SK-N-SH (cell line): ENCODE measurements at regions not wholly inside any gene's neighbourhood (a gene's known extent, or its start where the extent isn't known, plus 50 kb on each side); places are given as distances from the start of the nearest gene placed in this dataset.

Experiments
- CTCF ChIA-PET: fragments of 300-600, 350-600 bp; formaldehyde crosslinking; extraction: SDS; loops from one replicate; lab custom pipeline; 2021; lab: Yijun Ruan, JAX
- POLR2A ChIA-PET: fragments of 350-600 bp; sonication (Branson Sonifier 250); formaldehyde crosslinking; extraction: SDS; loops from one replicate; lab custom pipeline; 2020; ENCODE audit warnings: antibody characterized with exemption, inconsistent platforms; lab: Yijun Ruan, JAX
- DNase-seq: peaks from one replicate; pipeline ENCODE4 v3.0.0; 2012
- H2AFZ ChIP-seq: fragments of 200-600 bp; sonication (generic); 2 replicates; pipeline ENCODE4 v1.8.1; 2016; ENCODE audit warnings: antibody characterized with exemption, mild to moderate bottlenecking, low read depth
- H3F3A ChIP-seq: fragments of 200-600 bp; sonication (generic); replicated peaks from 2 replicates; pipeline ENCODE3; 2016; ENCODE audit warnings: antibody characterized with exemption, mild to moderate bottlenecking; ENCODE audit not compliant: insufficient read depth
- H3K27ac ChIP-seq, 2 experiments: fragments of 200-500 bp in 1 of 2; fragments of 200-600 bp in 1 of 2; sonication (Bioruptor generic) in 1 of 2; sonication (generic), shearing (Covaris generic) in 1 of 2; 2 replicates each; pipeline versions ENCODE4 v1.5.1 to v1.6.1; 2014 to 2016; ENCODE audit warnings: low read depth in 2 of 2, inconsistent platforms in 1 of 2, low read length in 1 of 2, mild to moderate bottlenecking in 1 of 2, mixed read lengths in 1 of 2
- H3K27me3 ChIP-seq: fragments of 200-600 bp; sonication (generic), shearing (Covaris generic); 2 replicates; pipeline ENCODE4 v1.6.1; 2016; ENCODE audit warnings: mixed run types; ENCODE audit not compliant: insufficient read depth
- H3K36me3 ChIP-seq, 2 experiments: fragments of 200-500 bp in 1 of 2; fragments of 200-600 bp in 1 of 2; sonication (Bioruptor generic) in 1 of 2; sonication (generic) in 1 of 2; replicated peaks in 1 of 2; 2 replicates each; pipeline versions ENCODE3 to v1.5.1; 2014 to 2016; ENCODE audit warnings: low read length in 1 of 2, mild to moderate bottlenecking in 1 of 2; ENCODE audit not compliant: insufficient read depth in 2 of 2, control insufficient read depth in 1 of 2
- H3K4me1 ChIP-seq, 2 experiments: fragments of 200-500 bp in 1 of 2; fragments of 200-600 bp in 1 of 2; sonication (Bioruptor generic) in 1 of 2; sonication (generic), shearing (Covaris generic) in 1 of 2; 2 replicates each; pipeline versions ENCODE4 v1.5.1 to v1.6.1; 2014 to 2016; ENCODE audit warnings: low read depth in 1 of 2, low read length in 1 of 2, mixed run types in 1 of 2; ENCODE audit not compliant: insufficient read depth in 2 of 2, control insufficient read depth in 1 of 2
- H3K4me2 ChIP-seq: fragments of 200-600 bp; sonication (generic), shearing (Covaris generic); 2 replicates; pipeline ENCODE4 v1.6.1; 2017; ENCODE audit warnings: mixed run types
- H3K4me3 ChIP-seq, 2 experiments: fragments of 200-500 bp in 1 of 2; fragments of 200-600 bp in 1 of 2; sonication (Bioruptor generic) in 1 of 2; sonication (generic), shearing (Covaris generic) in 1 of 2; 2 replicates each; pipeline versions ENCODE4 v1.5.1 to v1.8.1; 2014 to 2016; ENCODE audit warnings: low read depth in 2 of 2, inconsistent platforms in 1 of 2, low read length in 1 of 2, mild to moderate bottlenecking in 1 of 2, mixed read lengths in 1 of 2, moderate library complexity in 1 of 2
- H3K79me2 ChIP-seq: fragments of 200-600 bp; sonication (generic); 2 replicates; pipeline ENCODE4 v1.8.1; 2017; ENCODE audit warnings: mild to moderate bottlenecking; ENCODE audit not compliant: insufficient read depth
- H3K9ac ChIP-seq: fragments of 200-600 bp; sonication (generic); 2 replicates; pipeline ENCODE4 v1.6.1; 2017; ENCODE audit warnings: mixed run types
- H3K9me2 ChIP-seq: fragments of 200-600 bp; sonication (generic); 2 replicates; pipeline ENCODE4 v1.6.1; 2017; ENCODE audit warnings: mixed run types
- H3K9me3 ChIP-seq: fragments of 200-600 bp; sonication (generic); 2 replicates; pipeline ENCODE4 v1.6.1; 2017; ENCODE audit warnings: mixed run types, mild to moderate bottlenecking, moderate library complexity
- H4K20me1 ChIP-seq: fragments of 200-600 bp; sonication (generic); 2 replicates; pipeline ENCODE4 v1.6.1; 2017; ENCODE audit warnings: mild to moderate bottlenecking, mixed run types; ENCODE audit not compliant: insufficient read depth
- CHD2 ChIP-seq: fragments of 150-350 bp; IDR thresholded peaks from 2 replicates; pipeline ENCODE4 v1.6.1; 2018; ENCODE audit warnings: low read length; ENCODE audit not compliant: partially characterized antibody
- CTCF ChIP-seq: fragments of 200-600 bp; sonication (generic); IDR thresholded peaks from 2 replicates; pipeline ENCODE4 v1.6.1; 2017; ENCODE audit warnings: antibody characterized with exemption, mild to moderate bottlenecking, moderate library complexity
- EP300 ChIP-seq, 2 experiments: IDR thresholded peaks; 2 replicates each; pipeline versions ENCODE4 v1.4.0 to v1.6.1; 2012; ENCODE audit warnings: borderline replicate concordance in 1 of 2, low read depth in 1 of 2, low read length in 1 of 2
- FOXM1 ChIP-seq: IDR thresholded peaks from 2 replicates; pipeline ENCODE4 v1.4.0; 2012; ENCODE audit warnings: low read depth, mild to moderate bottlenecking
- GABPA ChIP-seq: IDR thresholded peaks from 2 replicates; pipeline ENCODE4 v1.4.0; 2012; ENCODE audit warnings: low read depth, mild to moderate bottlenecking
- GATA2 ChIP-seq: sonication (generic); formaldehyde crosslinking; IDR thresholded peaks from 2 replicates; pipeline ENCODE4 v1.5.0; 2020; ENCODE audit warnings: mild to moderate bottlenecking, missing genetic modification reagents
- IRF3 ChIP-seq: fragments of 150-350 bp; IDR thresholded peaks from 2 replicates; pipeline ENCODE4 v1.6.1; 2016; ENCODE audit warnings: mild to moderate bottlenecking, low read depth, low read length
- JUND ChIP-seq: IDR thresholded peaks from 2 replicates; pipeline ENCODE4 v1.4.0; 2012
- MAX ChIP-seq: IDR thresholded peaks from 2 replicates; pipeline ENCODE4 v1.4.0; 2012; ENCODE audit warnings: low read depth
- MEF2A ChIP-seq: IDR thresholded peaks from 2 replicates; pipeline ENCODE4 v1.4.0; 2012; ENCODE audit warnings: low read depth, borderline replicate concordance
- MXI1 ChIP-seq: IDR thresholded peaks from 2 replicates; pipeline ENCODE4 v1.6.1; 2012; ENCODE audit warnings: mild to moderate bottlenecking, low read depth, low read length, improper control_type of control experiment
- NFIC ChIP-seq: IDR thresholded peaks from 2 replicates; pipeline ENCODE4 v1.4.0; 2012; ENCODE audit warnings: borderline replicate concordance
- NRF1 ChIP-seq: IDR thresholded peaks from 2 replicates; pipeline ENCODE4 v1.6.1; 2012; ENCODE audit warnings: low read depth, mild to moderate bottlenecking, low read length
- POLR2AphosphoS5 ChIP-seq: IDR thresholded peaks from 2 replicates; pipeline ENCODE4 v1.6.1; 2012; ENCODE audit warnings: low read depth, low read length
- RCOR1 ChIP-seq: fragments of 150-350 bp; IDR thresholded peaks from 2 replicates; pipeline ENCODE4 v1.6.1; 2017; ENCODE audit warnings: antibody characterized with exemption, low read length
- RFX5 ChIP-seq: IDR thresholded peaks from 2 replicates; pipeline ENCODE4 v1.6.1; 2012; ENCODE audit warnings: mild to moderate bottlenecking, improper control_type of control experiment, low read length
- RXRA ChIP-seq: IDR thresholded peaks from 2 replicates; pipeline ENCODE4 v1.4.0; 2012; ENCODE audit warnings: low read depth, mild to moderate bottlenecking, borderline replicate concordance
- SIN3A ChIP-seq: IDR thresholded peaks from 2 replicates; pipeline ENCODE4 v1.6.1; 2012; ENCODE audit warnings: low read depth, mild to moderate bottlenecking, low read length, moderate library complexity, borderline replicate concordance
- SMC3 ChIP-seq: IDR thresholded peaks from 2 replicates; pipeline ENCODE4 v1.6.1; 2012; ENCODE audit warnings: low read depth, low read length, improper control_type of control experiment
- TCF12 ChIP-seq: IDR thresholded peaks from 2 replicates; pipeline ENCODE4 v1.4.0; 2012
- USF1 ChIP-seq: IDR thresholded peaks from 2 replicates; pipeline ENCODE4 v1.4.0; 2012; ENCODE audit warnings: low read depth, borderline replicate concordance
- ZBTB33 ChIP-seq: IDR thresholded peaks from 2 replicates; pipeline ENCODE4 v1.4.0; 2012; ENCODE audit warnings: low read depth, borderline replicate concordance
- WGBS: methylation state at CpG from one replicate; pipeline ENCODE4 v1.1.6; 2017; ENCODE audit warnings: low lambda C conversion rate; 5-methylcytosine and 5-hydroxymethylcytosine counted together

GRCh38 chr13:26914148-26914547 is 153.6 kb upstream of the GPR12 start (continued):
- TF ChIP-seq ZBTB33 = no peak
- no peak for TF ChIP-seq POLR2AphosphoS5

- no peaks in the 10 kb centered on the region for H3F3A ChIP-seq
- no peaks in the 10 kb centered on the region for H3K79me2 ChIP-seq
- H3K27me3 ChIP-seq = no peaks in the 10 kb centered on the region; the same call in 1 of the 2 replicates
- no peak overlapping the region for H3K4me2 ChIP-seq
- no peaks in the 10 kb centered on the region for H3K36me3 ChIP-seq
- 24% methylated on average over 9 of the region's 13 CpGs for whole genome bisulfite sequencing
- CTCF ChIA-PET = interaction anchor here (1.0 to 3.2 kb wide), 2 partner anchors 12 to 38 kb away, joined by 3 to 12 read pairs; no protein-coding TSS in a partner anchor
- H4K20me1 ChIP-seq = no peaks in the 10 kb centered on the region
- TF ChIP-seq RCOR1 = no peak
- TF ChIP-seq CHD2 = no peak
- TF ChIP-seq NRF1 = no peak
- no peak for TF ChIP-seq GABPA
- no peak for TF ChIP-seq MXI1
- no peak for TF ChIP-seq IRF3
- TF ChIP-seq NFIC = no peak
- no peak for TF ChIP-seq CTCF
- TF ChIP-seq JUND = no peak
- no peak for TF ChIP-seq GATA2
- no peak for TF ChIP-seq SIN3A
- no peak for TF ChIP-seq USF1
- TF ChIP-seq EP300 (IDR thresholded peaks at IDR 0.05; ENCODE audit: borderline replicate concordance in 1 of 2, low read depth in 1 of 2, low read length in 1 of 2) = no peak
- no peak for TF ChIP-seq FOXM1
- no peak for TF ChIP-seq RFX5
- TF ChIP-seq SMC3 = no peak
- TF ChIP-seq RXRA = no peak
- no peak for TF ChIP-seq TCF12
- TF ChIP-seq MAX = no peak
- no peak for TF ChIP-seq MEF2A
- no peaks in the 10 kb centered on the region; a peak in 1 of 4 replicates for H3K4me1 ChIP-seq
- POLR2A ChIA-PET = no interaction called here
- no peak overlapping the region for H3K4me3 ChIP-seq
- H3K9ac ChIP-seq = no peak overlapping the region
- no peak overlapping the region for H3K27ac ChIP-seq
- no peaks in the 10 kb centered on the region for H3K9me2 ChIP-seq
- H2AFZ ChIP-seq = no peak overlapping the region
- no peak for DNase-seq
- no peaks in the 10 kb centered on the region for H3K9me3 ChIP-seq
Observed at GRCh38 chr13:26910754-26911465, 150.3 kb upstream of the GPR12 start.
